ENCODE measurements at regions not wholly inside any gene's neighbourhood (a gene's known extent, or its start where the extent isn't known, plus 50 kb on each side); places are given as distances from the start of the nearest gene placed in this dataset.

DNA sequence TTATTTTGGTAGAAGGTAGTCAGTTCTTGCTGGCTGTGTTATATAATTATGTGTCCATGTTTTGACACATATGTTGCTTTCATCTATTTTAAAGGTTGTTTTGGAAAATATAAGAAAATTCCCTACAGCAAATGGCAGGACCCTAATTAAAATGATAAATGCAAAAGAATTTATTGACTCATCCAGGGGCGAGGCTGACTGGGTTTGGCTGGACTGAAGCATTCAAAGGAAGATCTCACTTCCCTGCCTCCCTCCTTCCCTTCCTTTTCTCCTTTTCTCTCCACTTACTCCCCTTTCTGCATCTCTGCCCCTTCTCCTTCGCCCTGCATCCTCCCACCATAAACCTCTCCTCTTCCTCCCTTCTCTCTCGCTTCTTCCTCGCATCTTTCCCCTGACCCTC is 129.6 kb downstream of the SNAPC1 start:
- no peaks in the 10 kb centered on the region for H3K36me3 ChIP-seq (ENCODE audit: control insufficient read depth, insufficient read depth, low read length)
- no peak for TF ChIP-seq CTCF (IDR thresholded peaks at IDR 0.05; ENCODE audit: insufficient read depth, low read depth, low read length)
- H3K27me3 ChIP-seq (ENCODE audit: control insufficient read depth, insufficient read depth, low read length) = no peaks in the 10 kb centered on the region
- no peak overlapping the region for H3K4me3 ChIP-seq (ENCODE audit: low read depth, low read length)
- no peak for DNase-seq (ENCODE audit: low read depth)
- ChIA-PET POLR2A (no interaction called here), CTCF (interaction anchor here (1.1 to 3.5 kb wide), 3 partner anchors 234 to 240 kb away, joined by 3 to 10 read pairs (median 3); no protein-coding TSS in a partner anchor)

DNA sequence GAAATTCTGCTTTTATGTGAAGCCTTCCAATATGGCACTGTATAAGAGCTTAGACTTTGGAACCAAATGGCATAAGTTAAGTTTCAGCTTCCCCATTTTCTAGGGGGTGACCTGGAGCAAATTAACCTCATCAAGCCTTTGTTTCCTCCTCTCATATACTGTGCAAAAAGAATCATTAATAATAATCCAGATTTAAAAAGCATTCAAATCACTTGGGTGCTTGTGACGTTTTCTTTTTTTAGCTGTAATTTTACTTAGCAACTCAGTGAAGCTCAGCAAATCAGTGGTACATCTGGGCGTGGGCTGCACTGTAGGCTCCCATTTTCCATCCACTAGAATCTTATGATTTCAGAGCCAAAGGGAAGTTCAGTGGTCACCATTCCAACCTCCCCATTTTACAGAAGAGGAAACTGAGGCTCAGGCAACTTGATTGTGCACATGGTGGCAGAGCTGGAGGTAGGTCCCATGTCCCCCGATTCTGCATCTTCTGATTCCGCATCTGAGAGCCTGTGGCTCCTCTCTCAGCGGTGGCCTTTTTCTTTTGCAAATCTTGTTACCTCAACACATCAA is 131.2 kb downstream of the SNAPC1 start:
- ChIA-PET POLR2A (no interaction called here), CTCF (interaction anchor here (0.6 to 3.9 kb wide), 16 partner anchors 8 to 1381 kb away, joined by 3 to 36 read pairs (median 4); no protein-coding TSS in a partner anchor)
- Histone ChIP-seq H3K4me3 (ENCODE audit: low read depth, low read length) (no peak overlapping the region), H3K27me3 (ENCODE audit: control insufficient read depth, insufficient read depth, low read length) (no peaks in the 10 kb centered on the region; the same call in 1 of the 2 replicates), H3K36me3 (ENCODE audit: control insufficient read depth, insufficient read depth, low read length) (no peaks in the 10 kb centered on the region)
- no peak for DNase-seq (ENCODE audit: low read depth)
- no peak for TF ChIP-seq CTCF (IDR thresholded peaks at IDR 0.05; ENCODE audit: insufficient read depth, low read depth, low read length)

GRCh38 chr14:61894452-61895077 is 132.3 kb downstream of the SNAPC1 start:
- no peak for DNase-seq (ENCODE audit: low read depth)
- peak; percentile 68 for TF ChIP-seq CTCF (IDR thresholded peaks at IDR 0.05; ENCODE audit: insufficient read depth, low read depth, low read length)
- Histone ChIP-seq H3K27me3 (ENCODE audit: control insufficient read depth, insufficient read depth, low read length) (no peaks in the 10 kb centered on the region; the same call in 1 of the 2 replicates), H3K36me3 (ENCODE audit: control insufficient read depth, insufficient read depth, low read length) (no peaks in the 10 kb centered on the region), H3K4me3 (ENCODE audit: low read depth, low read length) (no peak overlapping the region)
- ChIA-PET CTCF (interaction anchor here (0.7 to 3.9 kb wide), 17 partner anchors 9 to 237 kb away, joined by 3 to 36 read pairs (median 4); no protein-coding TSS in a partner anchor), POLR2A (no interaction called here)

DNA sequence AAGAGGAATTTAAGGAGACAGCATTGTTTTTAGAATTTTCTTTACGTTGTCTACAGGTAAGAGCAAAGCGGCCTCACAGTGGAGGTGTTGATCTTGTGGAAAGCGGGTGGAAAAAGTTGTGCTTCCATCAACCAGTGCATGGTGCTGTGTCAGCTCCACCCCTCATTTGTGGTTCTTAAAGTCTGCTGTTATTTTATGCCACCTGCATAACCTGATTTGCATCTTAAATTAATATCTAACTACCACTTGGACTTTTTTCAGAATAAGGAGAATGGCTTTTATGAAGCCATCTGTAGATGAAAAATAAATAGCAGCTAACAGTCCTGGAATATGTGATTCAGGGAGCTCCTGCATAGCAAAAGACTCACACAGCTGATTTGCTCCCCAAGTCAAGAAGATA is 135.1 kb downstream of the SNAPC1 start:
- Histone ChIP-seq H3K36me3 (ENCODE audit: control insufficient read depth, insufficient read depth, low read length) (no peaks in the 10 kb centered on the region), H3K4me3 (ENCODE audit: low read depth, low read length) (no peak overlapping the region), H3K27me3 (ENCODE audit: control insufficient read depth, insufficient read depth, low read length) (no peaks in the 10 kb centered on the region; the same call in 1 of the 2 replicates)
- DNase-seq (ENCODE audit: low read depth) = no peak
- no peak for TF ChIP-seq CTCF (IDR thresholded peaks at IDR 0.05; ENCODE audit: insufficient read depth, low read depth, low read length)
- CTCF ChIA-PET = no interaction called here
- POLR2A ChIA-PET = no interaction called here

DNA sequence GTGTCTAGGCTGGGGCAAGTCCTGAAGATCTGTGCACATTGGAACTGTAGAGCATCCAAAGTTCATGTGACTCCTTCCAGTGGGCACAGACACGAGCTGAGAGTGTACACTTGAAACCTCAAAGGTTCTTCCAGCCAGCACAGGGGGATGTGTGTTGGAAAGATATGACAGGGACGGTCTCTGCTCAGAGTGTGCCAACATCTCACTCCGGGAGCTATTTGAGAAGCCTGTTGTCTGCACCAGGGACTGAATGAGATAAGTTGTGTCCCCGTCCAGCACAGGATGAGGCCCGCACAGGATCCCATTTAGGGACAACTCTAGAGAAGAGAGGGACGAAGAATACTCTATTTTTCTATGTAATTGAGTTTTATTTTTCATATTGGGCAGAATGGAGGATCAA is 136.3 kb downstream of the SNAPC1 start:
- CTCF ChIA-PET = no interaction called here
- DNase-seq (ENCODE audit: low read depth) = no peak
- Histone ChIP-seq H3K36me3 (ENCODE audit: control insufficient read depth, insufficient read depth, low read length) (no peaks in the 10 kb centered on the region), H3K27me3 (ENCODE audit: control insufficient read depth, insufficient read depth, low read length) (no peaks in the 10 kb centered on the region; the same call in 1 of the 2 replicates), H3K4me3 (ENCODE audit: low read depth, low read length) (no peak overlapping the region)
- POLR2A ChIA-PET = interaction anchor here (0.6 kb wide), 1 partner anchor 606 kb away, joined by 5 read pairs; no protein-coding TSS in a partner anchor
- no peak for TF ChIP-seq CTCF (IDR thresholded peaks at IDR 0.05; ENCODE audit: insufficient read depth, low read depth, low read length)

Data from BJ (cell line).